Colon (tissue), 2 donors: ENCODE measurements at regions not wholly inside any gene's neighbourhood (a gene's known extent, or its start where the extent isn't known, plus 50 kb on each side); places are given as distances from the start of the nearest gene placed in this dataset.

Experiments used
- FAIRE-seq: peaks from 2 replicates; lab custom pipeline; 2012; peaks lifted over from hg19 to GRCh38; lab: Jason Lieb, UNC
- donor health status: control.
- donor health status: control.

DNA sequence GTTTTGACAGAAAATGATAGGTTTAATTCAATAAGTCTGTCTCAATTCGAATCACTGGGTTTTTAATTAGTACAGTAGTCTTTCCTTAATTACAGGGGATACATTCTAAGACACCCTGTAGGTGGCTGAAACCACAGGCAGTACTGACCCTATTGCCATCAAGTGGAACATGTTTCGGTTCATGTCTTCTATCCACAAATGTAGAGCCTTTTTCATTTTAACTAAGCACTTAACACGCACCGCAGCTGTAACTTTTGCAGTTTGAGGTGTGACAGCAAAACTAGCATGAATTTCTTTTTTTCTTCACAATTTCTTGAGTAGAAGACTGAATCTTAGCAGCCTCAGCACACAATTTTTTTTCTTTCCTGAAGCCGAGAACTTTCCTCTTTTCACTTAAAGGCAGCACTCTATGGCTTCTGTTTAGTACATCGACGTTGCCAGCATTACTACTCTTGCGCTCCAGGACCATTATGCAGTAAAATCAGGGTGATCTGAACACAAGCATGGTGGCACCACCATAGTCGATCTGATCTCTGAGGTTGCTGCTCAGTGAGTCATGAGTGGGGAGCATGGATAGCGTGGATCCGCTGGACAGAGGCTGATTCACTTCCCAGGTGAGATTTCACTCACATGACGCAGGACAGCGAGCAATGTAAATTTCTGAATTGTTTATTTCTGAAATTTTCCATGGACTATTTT is 805.1 kb downstream of the RNF144A start:
- no peak for FAIRE-seq

- no peak for FAIRE-seq
Observed at GRCh38 chr2:7724336-7724735, 807.1 kb downstream of the RNF144A start.

DNA sequence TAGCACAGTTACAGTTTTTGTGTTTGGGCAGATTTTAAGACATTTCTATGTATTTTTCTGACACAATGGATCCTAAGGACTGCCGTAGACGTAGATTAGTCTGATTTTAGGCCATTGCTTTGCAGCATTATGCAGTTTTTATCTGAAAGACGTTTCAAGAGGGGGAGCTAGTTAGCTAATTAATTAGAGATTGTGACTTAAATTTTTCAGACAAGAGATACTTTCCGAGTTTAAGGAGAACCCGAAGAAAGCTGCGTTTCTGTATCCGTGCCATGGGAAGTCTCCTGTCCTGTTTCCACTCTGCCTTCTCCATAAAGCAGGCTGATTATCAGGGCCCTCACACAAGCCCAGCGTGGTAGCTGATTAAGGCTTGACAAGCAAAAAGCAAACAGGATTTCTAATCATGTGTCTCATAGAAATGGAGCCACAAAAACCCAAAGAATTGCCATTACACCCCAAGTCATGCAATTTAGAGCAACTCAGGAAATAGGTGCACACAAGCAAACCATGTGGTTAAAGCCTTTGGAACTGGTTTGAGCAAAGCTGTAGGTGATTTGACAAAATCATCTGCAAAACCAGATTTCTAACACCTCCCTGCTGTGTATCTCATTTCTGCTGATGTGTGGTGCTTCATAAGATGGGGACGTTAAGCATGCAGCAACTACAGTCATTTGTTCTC is 808.1 kb downstream of the RNF144A start:
- FAIRE-seq, result no peak

DNA sequence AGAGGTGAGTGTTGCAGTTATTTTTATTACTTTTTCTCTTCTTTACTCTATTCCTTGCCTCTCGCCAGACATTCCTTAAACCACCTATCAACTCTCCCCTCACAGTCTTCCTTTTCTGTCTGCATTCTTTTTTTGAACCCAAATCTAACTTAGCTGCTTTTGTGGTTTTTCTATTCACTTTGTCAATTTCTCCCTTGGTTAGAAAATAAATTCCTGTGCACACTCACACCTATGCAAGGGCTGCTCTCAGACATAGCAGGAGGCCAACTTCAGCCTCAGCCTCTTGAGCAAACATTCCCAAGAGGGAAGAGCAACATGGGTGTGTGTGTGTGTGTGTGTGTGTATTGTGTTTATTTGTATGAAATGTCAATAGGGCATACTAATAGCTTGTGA is 808.6 kb downstream of the RNF144A start:
- FAIRE-seq, result no peak

DNA sequence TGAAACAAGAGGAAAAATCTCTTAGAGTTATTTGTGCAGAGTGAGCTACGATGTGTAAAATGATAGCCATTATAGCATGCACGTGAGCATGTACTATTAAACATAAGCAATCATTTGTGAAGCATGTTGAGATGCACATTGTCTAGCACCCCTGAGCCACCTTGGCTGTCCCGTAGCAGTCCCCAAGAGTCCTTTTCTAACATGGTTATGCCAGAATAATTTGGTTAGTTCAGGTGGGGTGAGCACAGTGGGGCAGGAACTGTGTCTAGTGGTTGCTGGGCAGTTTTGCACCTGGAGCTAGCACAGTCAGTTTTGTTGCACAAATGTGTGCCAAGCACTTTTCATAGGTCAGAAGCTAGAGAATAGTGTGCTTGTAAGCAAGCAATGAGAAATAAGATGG is 809.8 kb downstream of the RNF144A start:
- no peak for FAIRE-seq

DNA sequence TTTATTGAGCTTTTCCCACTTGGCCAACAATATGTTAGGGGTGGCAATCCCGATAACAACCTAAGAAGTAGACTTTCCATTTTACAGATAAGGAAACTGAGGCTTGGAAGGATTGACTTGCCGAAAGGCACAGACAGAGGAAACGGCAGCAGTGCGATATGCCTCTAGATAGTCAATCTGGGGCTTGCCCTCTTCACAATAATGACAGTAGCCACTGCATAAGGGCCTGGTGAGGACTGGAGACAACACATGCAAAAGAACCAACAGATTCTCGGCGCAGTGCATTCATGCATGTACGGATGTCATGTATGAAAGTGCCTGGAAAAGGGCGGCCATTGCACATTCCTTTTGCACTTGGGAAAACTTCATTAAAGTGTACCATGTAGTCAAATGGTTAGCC is 811.2 kb downstream of the RNF144A start:
- no peak for FAIRE-seq

GRCh38 chr2:7730449-7730848 is 813.2 kb downstream of the RNF144A start:
- no peak for FAIRE-seq

- FAIRE-seq, result no peak
Observed at GRCh38 chr2:7730990-7731389, 813.8 kb downstream of the RNF144A start.

GRCh38 chr2:7732497-7732896 is 815.3 kb downstream of the RNF144A start:
- FAIRE-seq, result no peak

GRCh38 chr2:7736646-7737305 is 819.6 kb downstream of the RNF144A start:
- FAIRE-seq, result no peak

GRCh38 chr2:7738596-7738995 is 821.4 kb downstream of the RNF144A start:
- no peak for FAIRE-seq

- no peak for FAIRE-seq
Observed at GRCh38 chr2:7740114-7740513, 822.9 kb downstream of the RNF144A start.

GRCh38 chr2:7742301-7742700 is 825.1 kb downstream of the RNF144A start:
- no peak for FAIRE-seq

DNA sequence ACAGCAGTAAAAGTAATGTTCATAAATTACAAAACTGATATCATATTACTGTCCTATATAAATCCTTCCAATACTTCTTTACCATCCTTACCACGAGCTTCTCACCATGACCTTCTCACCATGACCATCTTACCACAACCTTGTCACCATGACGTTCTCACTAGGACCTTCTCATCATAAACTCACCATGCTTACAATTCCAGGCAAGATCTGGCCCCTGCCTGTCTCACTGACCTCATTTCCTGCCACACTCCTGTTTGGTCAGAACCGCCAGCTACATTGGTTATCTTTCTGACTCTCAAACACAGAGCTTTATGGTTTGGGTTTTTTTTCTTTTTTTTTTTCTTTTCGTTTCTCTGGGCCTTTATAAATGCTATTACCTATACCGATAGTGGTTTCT is 827.6 kb downstream of the RNF144A start:
- no peak for FAIRE-seq

DNA sequence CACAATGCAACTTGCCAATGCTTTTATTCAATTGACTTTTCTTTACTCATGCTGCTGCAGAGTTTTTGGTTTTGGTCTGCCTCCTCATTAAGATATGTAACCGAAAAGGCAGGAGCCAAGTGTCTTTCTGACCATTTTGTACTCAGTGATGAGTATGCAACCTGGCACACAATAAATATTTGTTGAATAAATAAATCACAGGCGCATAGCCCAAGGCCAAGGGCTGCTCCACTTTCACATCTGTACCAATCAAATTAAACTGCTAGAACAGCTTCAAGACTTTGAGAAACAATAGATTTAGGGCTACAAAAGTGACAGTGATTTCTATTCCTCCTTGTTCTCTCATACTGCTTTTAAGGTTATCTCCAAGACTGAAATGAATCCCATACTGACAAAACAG is 828.2 kb downstream of the RNF144A start:
- no peak for FAIRE-seq

DNA sequence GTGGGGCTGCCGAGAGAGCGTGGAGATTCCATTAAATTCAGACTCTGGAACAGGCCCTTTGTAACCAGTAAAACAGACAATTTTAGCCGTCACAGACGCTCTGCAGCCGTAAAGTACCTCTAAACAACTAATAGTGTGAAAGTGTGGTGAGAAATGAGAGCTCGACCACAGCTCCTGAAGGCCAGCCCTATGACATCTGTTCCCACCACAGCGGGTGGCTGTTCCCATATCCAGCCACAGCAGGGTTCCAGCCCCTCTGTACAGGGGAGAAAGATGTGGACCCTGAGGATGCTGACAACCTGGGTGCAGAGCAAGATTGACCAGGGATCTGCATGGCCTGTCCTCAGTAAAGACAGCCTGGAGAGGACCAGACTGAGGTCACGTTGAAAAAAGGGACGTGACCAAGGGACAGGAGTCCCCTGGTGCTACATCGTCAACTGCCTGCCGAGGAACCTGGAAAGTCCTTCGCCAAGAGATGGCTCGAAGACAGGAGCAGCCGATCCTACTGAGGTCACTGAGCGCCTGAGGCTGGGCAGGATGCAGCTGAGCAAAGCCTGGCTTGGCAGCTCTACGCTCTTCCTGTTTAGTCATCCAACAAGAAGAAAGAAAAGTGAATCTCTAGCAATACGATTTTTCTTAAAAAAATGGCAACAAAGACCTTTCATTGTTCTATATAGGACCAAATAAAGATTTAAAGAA is 831.7 kb downstream of the RNF144A start:
- FAIRE-seq, result no peak

DNA sequence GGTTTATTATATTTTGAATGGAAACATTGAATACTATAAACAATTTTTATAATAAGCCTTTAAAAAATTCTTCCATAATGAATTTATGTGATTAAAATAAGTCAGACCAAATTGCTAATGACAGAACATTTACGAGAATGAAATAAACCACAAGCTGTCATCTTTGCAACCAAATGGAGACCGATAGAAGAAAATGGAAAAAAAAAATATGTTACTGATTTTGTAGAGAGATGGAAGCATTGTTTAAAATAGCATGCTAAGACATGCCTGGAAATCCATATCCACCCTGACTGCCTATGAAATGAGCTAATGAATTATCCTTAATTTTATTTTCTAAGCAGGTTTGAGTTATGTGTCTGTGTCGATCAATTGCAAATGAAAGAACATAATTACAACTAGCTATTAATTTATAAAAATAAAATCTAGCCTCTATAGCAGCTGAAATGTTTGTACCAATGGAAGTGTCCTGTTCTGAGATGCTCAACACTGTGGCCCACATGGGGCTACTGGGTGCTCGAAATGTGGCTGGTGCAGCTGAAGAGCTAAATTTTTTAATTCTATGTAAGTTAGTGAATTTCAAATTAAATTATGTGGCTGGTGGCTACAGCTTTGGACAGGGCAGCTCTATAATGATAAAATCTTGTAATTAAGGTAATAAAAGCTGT is 832.8 kb downstream of the RNF144A start:
- no peak for FAIRE-seq

DNA sequence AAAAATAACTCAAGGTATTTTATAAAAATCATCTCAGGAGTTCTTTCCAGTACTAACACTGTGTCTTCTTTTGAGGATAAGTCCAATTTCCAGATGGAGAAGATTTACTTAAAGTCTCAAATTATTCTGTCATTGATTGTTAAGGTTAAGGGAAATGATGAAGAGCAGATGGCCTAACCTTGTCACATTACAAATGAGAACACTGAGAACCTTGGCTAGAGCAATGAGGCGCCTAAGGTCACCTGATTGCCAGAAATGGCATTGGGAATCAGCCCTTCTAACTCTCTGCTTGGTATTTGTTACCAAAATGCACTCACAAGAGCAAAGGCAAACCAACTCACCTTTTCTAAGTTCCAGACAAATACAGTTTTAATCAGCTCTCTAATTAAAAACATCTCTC is 835.1 kb downstream of the RNF144A start:
- no peak for FAIRE-seq

DNA sequence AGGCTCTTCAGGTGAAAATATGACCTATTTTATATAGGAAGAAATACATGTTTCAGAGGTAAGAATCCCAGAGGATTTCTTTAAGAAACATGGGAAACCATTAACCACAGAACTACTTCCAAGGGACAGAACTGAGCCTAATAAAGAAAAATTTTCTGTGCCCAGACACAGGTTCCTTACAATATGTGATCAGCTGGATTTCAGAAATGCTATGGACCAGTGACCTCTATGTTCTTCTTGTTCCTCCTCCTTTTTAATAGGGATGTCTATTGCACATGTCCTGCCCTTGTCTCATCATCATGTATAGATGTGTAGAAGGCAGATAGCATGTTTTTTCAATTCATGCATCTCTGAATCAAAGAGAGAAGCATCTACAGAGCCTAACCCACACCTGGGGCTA is 836.6 kb downstream of the RNF144A start:
- no peak for FAIRE-seq

- FAIRE-seq, result no peak
Observed at GRCh38 chr2:7755879-7756278, 838.7 kb downstream of the RNF144A start.

DNA sequence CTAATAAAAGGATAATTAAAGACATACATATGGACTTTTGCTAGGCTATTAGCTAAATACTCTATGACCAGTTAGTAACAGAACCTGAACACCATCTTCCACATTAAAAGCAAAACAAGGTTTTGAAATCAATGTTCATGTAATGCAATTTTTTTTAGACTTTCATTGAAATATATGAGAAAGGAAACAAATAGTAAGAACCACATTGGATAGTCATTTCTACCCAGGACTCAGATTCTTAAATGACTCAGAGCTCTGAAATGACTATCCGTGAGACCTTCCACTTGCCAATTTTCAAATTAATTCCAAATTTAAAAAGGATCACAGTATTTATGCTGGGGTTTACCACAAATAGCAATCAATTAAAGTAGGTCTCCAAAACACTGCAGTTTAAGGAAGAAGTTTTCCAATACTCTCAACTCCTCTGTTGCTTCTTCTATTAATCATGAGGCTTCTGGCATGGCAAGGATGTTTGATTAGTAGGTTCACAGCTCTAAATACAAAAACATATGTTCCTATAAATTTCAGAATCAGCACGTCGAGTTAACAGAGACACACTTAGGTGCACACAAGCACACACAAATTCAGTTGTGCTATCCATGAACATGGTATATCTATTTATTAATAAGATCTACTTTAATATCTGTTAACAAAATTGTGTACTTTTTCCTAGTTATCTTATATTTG is 841.0 kb downstream of the RNF144A start:
- FAIRE-seq, result no peak

GRCh38 chr2:7759898-7760297 is 842.7 kb downstream of the RNF144A start:
- no peak for FAIRE-seq
